ENCODE measurements at regions not wholly inside any gene's neighbourhood (a gene's known extent, or its start where the extent isn't known, plus 50 kb on each side); places are given as distances from the start of the nearest gene placed in this dataset.

GRCh38 chr4:130257271-130257670 is 1161.3 kb downstream of the C4orf33 start:
- Histone ChIP-seq H3K9me3 (replicated peaks; ENCODE audit: control insufficient read depth, insufficient read depth, low read depth, low read length) (no peaks in the 10 kb centered on the region), H3K9ac (ENCODE audit: insufficient read depth in 1 of 2, low read depth in 2 of 2, low read length in 2 of 2) (no peak overlapping the region), H3K27me3 (ENCODE audit: control insufficient read depth in 2 of 2, insufficient read depth in 2 of 2, low read length in 2 of 2) (no peaks in the 10 kb centered on the region), H2AFZ (ENCODE audit: low read depth, low read length) (no peak overlapping the region), H3K9me1 (ENCODE audit: control insufficient read depth, insufficient read depth, low read length) (no peaks in the 10 kb centered on the region), H3K79me2 (ENCODE audit: control insufficient read depth, insufficient read depth, low read length) (no peaks in the 10 kb centered on the region), H3K4me3 (no peak overlapping the region), H3K4me2 (ENCODE audit: insufficient read depth, low read length) (no peak overlapping the region), H3K4me1 (replicated peaks in 1 of 2; ENCODE audit: control insufficient read depth in 2 of 2, insufficient read depth in 2 of 2, low read length in 2 of 2) (no peaks in the 10 kb centered on the region), H3K27ac (ENCODE audit: extremely low read depth, low read depth, low read length) (no peak overlapping the region), H4K20me1 (replicated peaks; ENCODE audit: control insufficient read depth, insufficient read depth, low read length) (no peaks in the 10 kb centered on the region), H3K36me3 (ENCODE audit: control insufficient read depth, insufficient read depth, low read length) (no peaks in the 10 kb centered on the region)
- TF ChIP-seq ZNF12 (CRISPR knock-in tag; IDR thresholded peaks at IDR 0.05) (no peak), ZNF79 (CRISPR knock-in tag; IDR thresholded peaks at IDR 0.05; ENCODE audit: low read depth) (no peak), E2F8 (IDR thresholded peaks at IDR 0.05; ENCODE audit: low read depth, partially characterized antibody) (no peak), PML (IDR thresholded peaks at IDR 0.05; ENCODE audit: low read length) (no peak), RBM25 (IDR thresholded peaks at IDR 0.05; ENCODE audit: low read depth, low read length, severe bottlenecking) (no peak), KLF10 (CRISPR knock-in tag; IDR thresholded peaks at IDR 0.05) (no peak), RHOXF2B (CRISPR knock-in tag; conservative IDR thresholded peaks at IDR 0.05) (no peak), FIP1L1 (IDR thresholded peaks at IDR 0.05; ENCODE audit: low read depth, low read length, poor library complexity, severe bottlenecking) (no peak), HCFC1 (IDR thresholded peaks at IDR 0.05; ENCODE audit: low read depth, low read length) (no peak), ZNF133 (CRISPR knock-in tag; IDR thresholded peaks at IDR 0.05) (no peak), ZNF561 (CRISPR knock-in tag; conservative IDR thresholded peaks at IDR 0.05) (no peak), TAL1 (IDR thresholded peaks at IDR 0.05) (no peak)
- ChIA-PET CTCF (ENCODE audit: low intra/inter-chr PET ratio) (no interaction called here), POLR2A (no interaction called here)
- ATAC-seq (no peak), DNase-seq (ENCODE audit: extremely low read depth in 1 of 4, low spot score in 3 of 4) (no peak), FAIRE-seq (no peak)
- in situ Hi-C loops (cut with MboI) (no loop called here), intact Hi-C loops (cut with micrococcal nuclease) (no loop called here)
- 4% methylated on average over 2 of the region's 2 CpGs for WGBS (ENCODE audit: insufficient coverage, low coverage, missing lambda C conversion rate)
- no TSS peak for BruUV-seq (replicated peaks)
